ENCODE measurements at regions not wholly inside any gene's neighbourhood (a gene's known extent, or its start where the extent isn't known, plus 50 kb on each side); places are given as distances from the start of the nearest gene placed in this dataset.

DNA sequence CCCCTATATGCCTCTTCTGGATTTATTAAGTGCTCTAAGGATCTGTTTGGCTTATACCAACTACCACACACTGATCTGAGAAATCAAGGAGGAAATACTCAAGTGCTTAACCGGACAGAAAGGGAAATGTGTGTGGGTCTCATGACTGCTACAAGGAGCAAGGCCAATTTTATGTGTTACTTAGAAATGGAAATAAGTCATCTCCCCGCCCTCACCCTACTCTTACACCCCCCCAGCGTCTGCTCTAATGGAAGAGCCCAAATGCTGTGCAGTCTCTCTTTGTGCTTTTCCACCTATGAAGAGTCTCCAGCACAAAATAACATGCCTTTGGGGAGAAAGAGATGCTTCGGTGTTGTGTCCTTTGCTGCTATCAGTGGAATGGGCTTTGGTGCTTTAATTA lies 428.8 kb upstream of the ARID1B start:
- DNase-seq: no peak

DNA sequence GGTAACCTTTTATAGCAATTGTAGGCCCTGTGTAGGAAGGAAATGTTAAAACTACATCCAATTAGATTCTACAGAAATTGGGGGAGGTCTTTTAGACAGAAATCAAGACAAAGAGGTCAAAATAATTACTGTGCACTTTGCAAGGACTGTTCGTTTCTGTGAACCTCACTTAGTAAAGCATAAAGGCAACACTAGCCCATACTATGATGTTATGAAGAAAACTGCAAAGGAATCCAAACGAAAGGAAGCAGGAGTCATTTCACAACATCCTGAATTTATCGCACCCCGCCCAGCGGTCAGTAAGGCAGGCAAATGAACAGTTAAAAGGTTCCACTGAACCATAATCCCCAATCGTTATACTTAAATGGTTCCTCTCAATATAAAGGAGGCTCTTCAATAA lies 429.5 kb upstream of the ARID1B start:
- DNase-seq: no peak

DNA sequence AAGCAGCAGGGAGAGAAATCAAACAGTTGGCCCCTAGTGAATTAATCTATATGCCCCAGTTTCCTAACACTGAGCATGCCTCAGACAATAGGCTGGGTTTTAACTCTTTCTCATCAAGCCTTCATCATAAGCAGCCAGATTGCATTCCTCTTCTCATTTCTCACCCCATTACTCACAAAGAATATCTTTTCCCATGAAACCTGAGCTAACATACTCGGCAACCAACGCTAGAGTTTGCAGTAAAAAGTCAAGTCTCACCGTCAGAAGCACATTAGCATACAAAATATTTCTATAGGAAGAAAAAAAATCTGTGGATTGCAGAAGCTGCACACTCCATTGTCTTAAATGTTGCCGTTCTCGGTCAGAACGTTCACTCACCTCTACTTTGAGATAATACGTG lies 429.9 kb upstream of the ARID1B start:
- no peak for DNase-seq

- no peak for DNase-seq
These were observed 431.5 kb upstream of the ARID1B start for GRCh38 chr6:156345700-156346099.

DNA sequence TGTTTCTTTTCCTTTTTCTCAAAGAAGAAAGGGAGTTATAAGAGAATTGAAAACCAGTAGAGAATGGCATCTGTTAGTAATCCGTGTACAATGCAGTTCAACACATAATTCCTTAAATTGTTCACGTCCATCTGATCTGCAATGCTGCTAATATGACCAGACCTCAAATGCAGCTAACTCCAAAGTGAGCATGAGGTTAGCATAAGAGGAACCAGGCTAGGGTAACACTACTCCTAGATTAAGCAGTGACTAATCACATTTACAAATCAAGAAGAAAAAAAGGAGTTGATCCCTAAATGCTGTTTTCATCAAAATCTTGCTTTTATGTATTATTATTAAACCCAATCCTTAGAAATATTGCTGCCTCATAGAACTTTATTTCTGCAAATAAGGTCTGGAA lies 432.7 kb upstream of the ARID1B start:
- no peak for DNase-seq

DNA sequence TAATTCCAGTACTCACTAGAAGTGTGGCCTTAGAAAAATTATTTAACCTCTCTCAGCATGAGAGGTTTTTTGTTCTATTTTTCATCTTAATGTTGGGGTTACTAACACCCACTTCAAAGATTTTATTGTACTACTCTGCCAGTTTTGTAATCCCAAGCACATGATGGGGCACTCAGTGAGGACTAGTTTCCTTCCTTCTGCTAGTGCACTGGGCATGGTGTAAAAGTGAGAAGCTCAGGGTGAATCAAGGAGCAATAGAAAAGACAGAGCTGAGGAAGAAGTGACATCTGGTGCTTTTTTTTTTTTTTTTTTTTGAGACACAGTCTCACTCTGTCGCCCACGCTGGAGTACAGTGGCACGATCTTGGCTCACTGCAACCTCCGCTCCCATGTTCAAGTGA lies 439.4 kb upstream of the ARID1B start:
- no peak for DNase-seq

DNA sequence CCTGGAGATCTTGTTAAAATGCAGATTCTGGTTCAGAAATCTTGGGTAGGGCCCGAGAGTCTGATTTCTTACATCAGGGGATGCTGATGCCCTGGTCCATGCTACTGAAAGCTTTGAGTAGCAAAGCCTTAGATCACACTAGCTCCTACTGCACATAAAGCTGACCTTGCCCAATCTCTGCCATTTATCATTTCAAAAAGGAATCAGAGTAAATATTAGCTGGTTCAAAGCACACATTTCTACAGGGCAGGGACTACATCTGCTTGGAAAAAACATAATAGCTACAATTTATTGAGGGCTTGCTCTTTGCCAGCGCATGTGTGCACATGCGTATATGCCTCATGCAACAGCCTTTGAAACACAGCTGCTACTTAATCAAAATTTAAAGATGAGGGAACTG lies 440.4 kb upstream of the ARID1B start:
- no peak for DNase-seq

DNA sequence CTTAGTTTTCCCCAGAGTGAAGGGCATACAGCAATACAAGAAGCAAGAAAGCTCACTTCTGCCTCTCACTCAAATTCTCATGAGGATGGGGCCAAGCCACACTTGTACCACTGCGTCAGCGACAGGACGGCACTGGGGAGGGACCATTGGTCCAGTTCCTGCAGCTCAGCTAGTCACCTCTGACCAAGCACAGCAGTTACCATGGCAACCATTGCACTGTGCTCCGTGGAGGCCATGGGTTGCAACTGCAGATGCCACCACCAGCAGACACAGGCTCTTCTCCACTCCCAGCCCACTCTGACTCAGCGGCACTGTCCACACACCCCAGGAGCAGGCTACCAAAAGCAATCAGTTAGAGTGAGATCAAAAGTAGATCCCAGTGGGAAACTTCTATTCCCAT lies 441.1 kb upstream of the ARID1B start:
- no peak for DNase-seq

DNA sequence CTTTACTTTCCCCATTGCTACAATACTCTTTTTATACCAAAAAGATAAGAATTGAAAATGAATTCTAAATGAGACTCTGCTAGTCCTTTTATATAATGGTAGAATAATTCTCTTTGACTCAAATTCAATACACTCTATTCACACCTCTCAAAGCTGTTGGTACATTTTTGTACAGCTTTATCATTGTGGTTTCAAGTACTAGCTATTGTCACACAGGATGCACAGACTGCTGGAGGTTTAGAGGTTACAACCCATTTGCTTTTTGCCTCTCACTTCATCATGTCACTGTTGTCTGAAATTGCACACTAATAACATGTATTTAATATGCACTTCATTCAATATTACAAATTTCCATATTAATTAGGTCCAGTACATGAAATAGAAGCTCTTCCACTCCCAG lies 442.2 kb upstream of the ARID1B start:
- DNase-seq: no peak

GRCh38 chr6:156319707-156320106 lies 457.5 kb upstream of the ARID1B start:
- DNase-seq: no peak

DNA sequence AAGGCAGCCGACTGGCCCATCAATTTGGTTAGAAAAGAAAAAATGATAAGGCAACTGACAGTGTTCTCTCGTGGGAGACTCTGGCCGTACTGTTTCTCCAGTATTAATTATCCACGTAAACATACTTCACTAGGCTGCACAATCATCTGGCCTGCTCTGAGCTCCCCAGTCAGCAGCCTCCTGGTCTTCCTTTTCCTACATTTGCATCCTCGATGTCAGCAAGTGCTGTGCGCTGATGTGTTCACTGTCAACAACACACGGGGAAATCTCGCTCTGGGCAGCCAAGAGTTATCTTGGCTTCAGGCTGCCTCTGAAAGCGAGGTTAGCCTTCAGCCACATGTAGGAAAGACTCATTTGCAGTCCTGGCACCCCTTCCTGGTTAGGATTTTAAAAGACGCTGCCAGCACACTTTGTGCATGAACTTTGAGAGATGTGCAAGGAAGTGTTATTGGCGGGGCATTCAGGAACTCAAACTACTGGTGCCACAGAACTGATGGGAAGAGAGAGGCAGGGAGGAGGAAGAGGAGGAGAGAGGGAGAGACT lies 460.5 kb upstream of the ARID1B start:
- DNase-seq: no peak

DNA sequence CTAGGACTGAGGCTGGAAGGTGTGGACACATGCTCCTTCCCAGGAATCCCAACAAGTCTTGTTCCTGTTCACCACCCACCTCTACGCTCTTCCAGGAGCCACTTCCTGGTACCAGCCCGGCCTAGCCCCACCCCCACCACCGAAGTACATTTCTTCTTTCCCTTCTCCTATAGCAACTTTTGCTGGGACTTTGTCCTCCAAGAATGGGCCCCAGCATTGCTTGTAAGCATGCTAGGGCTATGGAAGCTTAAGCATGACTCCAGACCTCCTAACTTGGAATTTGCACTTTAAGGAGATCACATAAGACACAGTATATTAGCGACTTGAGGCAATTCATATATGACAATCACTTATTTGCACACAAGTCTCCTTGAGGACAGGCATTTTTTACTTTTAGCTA lies 462.0 kb upstream of the ARID1B start:
- no peak for DNase-seq

- no peak for DNase-seq
These were observed 464.1 kb upstream of the ARID1B start for GRCh38 chr6:156313037-156313436.

GRCh38 chr6:156311291-156311690 lies 465.9 kb upstream of the ARID1B start:
- no peak for DNase-seq

DNA sequence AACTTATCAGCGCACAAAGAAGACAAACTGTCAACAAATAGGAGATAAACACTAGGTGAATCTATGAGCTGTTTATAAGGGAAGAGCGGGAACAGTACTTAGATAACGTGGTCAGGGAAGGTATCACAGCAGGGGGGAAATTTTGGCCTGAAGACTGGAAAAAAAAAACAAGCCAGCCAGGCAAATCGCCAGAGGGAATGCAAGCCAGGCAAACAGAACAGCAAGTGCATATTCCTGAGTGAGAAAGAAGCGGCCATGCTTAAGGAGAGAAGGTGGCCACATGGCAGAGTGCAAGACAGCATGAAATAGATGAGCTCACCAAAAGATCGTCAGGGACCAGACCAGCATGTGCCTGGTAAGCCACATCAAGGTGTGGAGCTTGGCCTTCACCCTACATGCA lies 466.5 kb upstream of the ARID1B start:
- DNase-seq: no peak

DNA sequence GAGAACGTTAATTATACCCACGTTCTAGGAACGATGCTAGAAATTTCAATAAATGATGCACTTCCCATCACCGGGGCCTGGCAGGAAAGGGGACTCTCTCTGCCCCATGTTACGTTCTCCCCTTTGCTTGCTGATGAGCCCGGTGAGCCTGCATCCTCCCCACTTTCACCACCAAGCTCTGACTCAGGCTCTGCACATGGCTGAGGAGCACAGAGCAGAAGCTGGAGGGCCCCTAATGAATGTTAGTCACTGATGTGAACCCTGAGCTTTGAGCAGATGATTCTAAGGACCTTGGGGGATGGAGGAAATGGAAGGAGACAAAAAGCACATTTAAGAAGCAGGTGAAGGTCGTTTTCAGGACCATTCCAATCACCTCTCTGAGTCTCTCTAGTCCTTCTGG lies 468.2 kb upstream of the ARID1B start:
- no peak for DNase-seq

DNA sequence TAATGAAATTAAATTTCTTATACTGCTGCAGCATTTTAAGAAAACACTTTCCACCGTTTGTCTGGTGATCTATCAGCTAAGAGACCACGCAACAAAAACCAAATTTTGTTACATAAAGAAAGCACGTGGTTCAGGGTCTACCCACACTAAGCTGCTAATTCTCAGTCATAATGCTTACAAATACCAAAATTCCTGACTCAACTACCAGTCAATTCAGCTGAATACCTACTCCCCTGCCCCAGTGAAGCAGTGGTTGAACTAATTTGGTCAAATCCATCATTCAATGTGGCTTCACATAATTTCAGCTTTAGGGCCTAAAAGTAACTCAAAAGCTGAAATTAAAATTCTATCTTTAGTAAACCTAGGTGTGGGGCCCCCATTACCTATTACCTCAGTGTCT lies 468.6 kb upstream of the ARID1B start:
- no peak for DNase-seq

GRCh38 chr6:156306531-156306930 lies 470.6 kb upstream of the ARID1B start:
- no peak for DNase-seq

- no peak for DNase-seq
These were observed 494.1 kb upstream of the ARID1B start for GRCh38 chr6:156283091-156283490.

DNA sequence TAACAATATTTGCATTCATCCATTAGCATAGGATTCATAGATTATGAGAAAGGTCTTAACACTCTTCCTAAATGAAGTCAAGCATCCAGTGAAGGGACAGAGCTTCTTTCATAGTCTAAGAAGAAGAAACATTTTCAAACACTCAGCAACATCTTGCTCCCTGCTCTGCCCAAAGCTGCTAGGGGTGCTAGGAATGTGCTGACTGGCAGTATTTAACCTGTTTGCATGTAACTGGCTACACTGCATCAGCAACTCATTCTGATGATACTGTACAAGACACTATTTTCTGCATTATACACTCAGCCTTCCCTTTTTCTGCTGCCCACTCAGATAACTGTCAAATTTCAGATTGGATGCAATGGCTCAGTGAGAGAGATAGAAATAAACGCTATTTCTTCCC lies 495.1 kb upstream of the ARID1B start:
- DNase-seq: no peak

DNA sequence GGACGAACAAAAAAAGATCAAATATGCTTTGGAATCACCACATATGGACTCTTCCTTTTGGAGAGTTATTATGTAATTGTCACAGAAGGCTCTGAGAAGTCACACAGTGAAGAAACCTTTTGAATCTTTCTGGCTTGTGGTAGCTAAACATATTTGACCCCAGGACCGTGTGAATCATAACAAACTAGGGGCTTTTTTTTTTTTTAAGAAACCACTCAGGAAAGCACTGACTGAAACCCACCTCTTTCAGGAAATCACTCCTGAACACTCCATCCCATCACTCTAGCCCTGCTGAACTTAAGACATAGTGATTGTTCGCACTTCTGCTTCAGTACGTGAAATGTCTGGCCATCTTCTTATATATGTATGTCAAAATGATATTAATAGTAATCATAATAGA lies 495.9 kb upstream of the ARID1B start:
- DNase-seq: no peak

DNA sequence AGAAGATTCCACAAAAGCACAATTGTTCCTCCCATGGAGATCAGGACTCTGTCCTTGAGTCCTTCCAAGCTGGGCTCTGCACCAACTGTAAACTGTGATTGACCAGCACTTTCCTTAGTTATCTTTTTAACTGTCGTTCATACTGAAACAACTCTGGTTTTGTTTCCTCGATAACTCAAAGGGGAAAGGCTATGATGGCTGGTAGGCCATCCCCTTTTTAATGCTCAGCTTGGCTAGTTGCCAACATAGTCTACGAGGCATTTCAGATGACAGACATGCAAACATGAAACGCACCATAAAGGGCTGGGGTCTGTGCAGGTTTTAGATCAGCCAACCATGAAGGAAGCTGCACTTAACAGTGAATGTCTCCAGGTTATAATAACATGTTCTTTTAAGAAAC lies 497.1 kb upstream of the ARID1B start:
- no peak for DNase-seq

DNA sequence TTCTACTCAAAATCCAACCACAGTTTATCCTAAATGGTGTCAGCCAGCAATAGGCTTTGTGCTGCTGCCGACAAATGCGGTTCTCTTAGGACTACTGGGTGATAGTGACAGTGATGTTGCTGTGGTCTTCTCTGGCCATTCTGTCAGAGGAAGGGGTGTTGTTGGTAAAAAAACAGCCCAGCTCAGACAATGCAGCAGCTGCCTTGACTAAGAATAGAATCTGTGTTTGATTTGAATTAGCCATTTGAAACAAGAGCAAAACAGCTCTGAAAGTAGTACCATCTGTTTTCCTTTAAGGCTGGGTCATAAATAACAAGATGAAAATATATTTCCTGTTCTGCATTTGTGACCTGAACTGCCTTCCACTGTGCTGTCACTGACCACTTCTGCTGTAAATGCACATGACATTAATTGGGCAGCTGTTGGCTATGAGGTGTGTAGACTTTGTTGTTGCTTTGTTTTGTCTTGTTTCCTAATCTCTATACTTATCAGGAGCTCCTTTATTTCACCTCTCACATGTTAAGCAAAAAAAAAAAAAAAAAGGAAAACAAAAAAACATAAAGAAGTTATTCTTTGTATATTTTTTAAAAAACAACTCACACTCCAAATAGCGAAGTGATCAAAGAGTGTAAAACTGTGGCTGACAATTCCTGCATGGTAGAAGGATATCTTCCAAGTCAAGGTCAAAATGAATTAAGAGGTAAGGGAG lies 497.8 kb upstream of the ARID1B start:
- no peak for DNase-seq

GRCh38 chr6:156273065-156273711 lies 504.0 kb upstream of the ARID1B start:
- DNase-seq: no peak
